ACC112 (cell line): ENCODE measurements at regions not wholly inside any gene's neighbourhood (a gene's known extent, or its start where the extent isn't known, plus 50 kb on each side); places are given as distances from the start of the nearest gene placed in this dataset.
A peak's percentile ranks its signal among the peaks of the same experiment; 100 is the strongest.

Experiments
- H2AFZ ChIP-seq: fragments of 200-600 bp; sonication (generic); one replicate; pipeline ENCODE4 v1.6.0; 2017; ENCODE audit warnings: antibody characterized with exemption, low read length; ENCODE audit not compliant: unreplicated experiment
- H3K27ac ChIP-seq: fragments of 200-600 bp; sonication (generic); 2 replicates; pipeline ENCODE4 v1.5.1; 2014; ENCODE audit warnings: low read depth, mild to moderate bottlenecking, antibody characterized with exemption, low read length, moderate library complexity
- H3K27me3 ChIP-seq: fragments of 200-600 bp; sonication (generic); 2 replicates; pipeline ENCODE4 v1.6.1; 2014; ENCODE audit warnings: mild to moderate bottlenecking, antibody characterized with exemption, low read length, moderate library complexity, mixed read lengths; ENCODE audit not compliant: insufficient read depth
- H3K36me3 ChIP-seq: fragments of 200-600 bp; sonication (generic); 2 replicates; pipeline ENCODE4 v1.6.1; 2016; ENCODE audit warnings: mild to moderate bottlenecking, antibody characterized with exemption, low read length, moderate library complexity, mixed read lengths; ENCODE audit not compliant: insufficient read depth
- H3K4me1 ChIP-seq: fragments of 200-600 bp; sonication (generic); one replicate; pipeline ENCODE4 v1.6.1; 2016; ENCODE audit warnings: low read length, mixed read lengths; ENCODE audit not compliant: insufficient read depth, unreplicated experiment, control insufficient read depth
- H3K4me3 ChIP-seq: fragments of 200-600 bp; sonication (generic); 2 replicates; pipeline ENCODE4 v1.5.1; 2014; ENCODE audit warnings: mild to moderate bottlenecking, low read depth, low read length
- H3K79me2 ChIP-seq: fragments of 200-600 bp; sonication (generic); one replicate; pipeline ENCODE4 v1.6.0; 2016; ENCODE audit warnings: low read length; ENCODE audit not compliant: control insufficient read depth, unreplicated experiment, insufficient read depth

DNA sequence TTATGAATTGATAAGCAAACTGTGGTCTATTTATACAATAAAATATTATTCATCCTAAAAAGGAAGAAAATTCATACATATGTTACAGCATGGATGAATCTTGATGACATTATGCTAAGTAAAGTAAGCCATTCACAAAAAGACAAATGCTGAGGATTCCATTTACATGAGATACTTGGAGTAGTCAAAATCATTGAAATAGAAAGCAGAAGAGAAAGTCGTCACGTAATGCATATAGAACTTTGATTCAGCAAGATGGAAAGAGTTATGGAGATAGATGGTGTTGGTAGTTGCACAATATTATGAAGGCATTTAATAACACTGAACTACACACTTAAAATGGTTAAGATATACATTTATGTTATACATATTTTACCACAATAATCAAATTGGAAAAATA is 309.7 kb upstream of the KLF6 start:
- H3K36me3 ChIP-seq, result no peaks in the 10 kb centered on the region
- no peaks in the 10 kb centered on the region for H3K27me3 ChIP-seq
- no peak overlapping the region for H2AFZ ChIP-seq
- no peak overlapping the region for H3K4me3 ChIP-seq
- H3K27ac ChIP-seq, result no peak overlapping the region
- H3K79me2 ChIP-seq, result no peaks in the 10 kb centered on the region
- no peaks in the 10 kb centered on the region for H3K4me1 ChIP-seq

DNA sequence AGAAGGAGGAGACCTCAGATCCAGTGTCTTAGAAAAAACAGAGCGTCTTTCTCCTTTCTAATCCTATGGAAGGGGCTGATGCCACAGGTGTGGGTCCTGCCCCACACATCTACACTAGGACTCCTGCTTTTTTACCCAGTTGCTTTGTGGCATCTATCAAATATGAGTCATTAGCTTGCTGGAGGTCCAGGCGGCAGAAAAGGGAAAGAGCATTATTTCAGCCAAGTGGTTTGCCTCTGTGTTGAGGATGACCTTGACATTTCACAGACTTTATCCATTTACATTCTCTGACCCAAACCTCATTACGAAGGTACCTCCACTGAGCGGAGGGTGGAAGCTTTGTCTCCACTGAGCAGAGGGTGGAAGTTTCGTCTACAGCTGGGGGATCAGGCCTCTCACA is 308.4 kb upstream of the KLF6 start:
- Histone ChIP-seq H3K27ac (no peak overlapping the region), H3K79me2 (no peaks in the 10 kb centered on the region), H3K4me1 (no peaks in the 10 kb centered on the region), H3K27me3 (no peaks in the 10 kb centered on the region), H3K36me3 (no peaks in the 10 kb centered on the region), H2AFZ (no peak overlapping the region), H3K4me3 (no peak overlapping the region)

DNA sequence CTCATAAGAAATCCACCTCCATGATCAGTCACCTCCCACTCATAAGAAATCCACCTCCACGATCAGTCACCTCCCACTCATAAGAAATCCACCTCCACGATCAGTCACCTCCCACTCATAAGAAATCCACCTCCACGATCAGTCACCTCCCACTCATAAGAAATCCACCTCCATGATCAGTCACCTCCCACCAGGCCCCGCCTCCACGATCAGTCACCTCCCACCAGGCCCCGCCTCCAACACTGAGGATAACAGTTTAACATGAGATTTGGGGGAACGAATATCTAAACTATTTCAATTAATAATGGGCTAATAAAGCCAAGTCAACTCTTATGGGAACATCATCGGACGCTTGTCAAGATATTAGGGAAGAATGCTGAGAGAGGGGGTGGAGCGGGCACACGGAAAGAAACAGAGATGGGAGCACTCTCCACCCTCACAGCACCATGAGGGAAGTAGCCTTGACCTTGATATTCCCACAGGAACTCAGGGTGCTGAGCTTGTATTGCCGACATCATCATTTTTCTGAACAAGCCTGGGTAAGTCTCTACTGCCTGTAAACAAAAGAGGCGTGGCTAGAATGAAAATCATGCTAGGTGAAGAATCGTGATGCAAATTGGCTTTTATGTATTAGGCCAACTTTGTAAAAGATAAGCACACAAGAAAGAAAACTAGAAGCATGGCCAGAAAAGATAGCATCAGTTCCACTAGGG is 303.5 kb upstream of the KLF6 start:
- Histone ChIP-seq H3K36me3 (no peaks in the 10 kb centered on the region), H3K4me1 (no peaks in the 10 kb centered on the region), H2AFZ (no peak overlapping the region), H3K27me3 (no peaks in the 10 kb centered on the region), H3K4me3 (no peak overlapping the region), H3K79me2 (no peaks in the 10 kb centered on the region), H3K27ac (no peak overlapping the region)

DNA sequence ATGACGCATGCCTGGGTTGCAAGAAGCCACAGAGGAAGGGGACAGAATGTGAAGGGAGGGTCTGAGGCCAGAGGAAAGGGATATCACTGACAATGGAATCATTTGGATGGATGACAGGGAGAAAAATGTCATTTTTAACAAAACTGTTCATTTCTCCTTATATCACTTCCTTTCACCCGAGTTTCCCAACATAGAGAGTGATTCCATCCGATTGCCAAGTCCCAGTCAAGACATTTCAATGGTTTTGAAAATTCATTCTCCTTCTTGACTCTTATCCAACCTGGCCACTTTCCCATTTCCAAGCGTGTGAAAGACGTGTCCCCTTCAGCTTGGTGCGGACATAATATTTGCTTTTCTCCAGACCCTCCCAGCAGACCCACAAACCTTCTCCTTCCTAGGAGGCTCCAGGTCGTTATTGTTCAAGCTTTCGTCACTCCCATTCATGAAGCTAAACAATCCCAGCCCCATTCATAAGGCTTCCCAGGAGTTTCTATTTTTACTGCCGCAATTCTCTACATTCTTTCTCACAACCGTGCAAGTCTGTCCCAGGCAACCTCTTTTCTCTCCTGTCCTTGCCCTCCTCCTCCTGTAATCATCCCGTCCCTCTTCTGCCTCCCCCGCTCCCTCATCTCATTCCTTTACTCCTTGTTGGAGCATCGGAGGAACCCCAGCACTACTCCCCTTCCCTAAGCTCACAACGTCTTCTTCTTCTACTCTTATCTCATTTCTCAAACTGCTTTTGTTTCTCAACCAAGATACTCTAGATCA is 301.3 kb upstream of the KLF6 start:
- Histone ChIP-seq H3K36me3 (no peaks in the 10 kb centered on the region), H2AFZ (no peak overlapping the region), H3K79me2 (no peaks in the 10 kb centered on the region), H3K4me3 (no peak overlapping the region), H3K27ac (no peak overlapping the region), H3K27me3 (no peaks in the 10 kb centered on the region), H3K4me1 (no peaks in the 10 kb centered on the region)

DNA sequence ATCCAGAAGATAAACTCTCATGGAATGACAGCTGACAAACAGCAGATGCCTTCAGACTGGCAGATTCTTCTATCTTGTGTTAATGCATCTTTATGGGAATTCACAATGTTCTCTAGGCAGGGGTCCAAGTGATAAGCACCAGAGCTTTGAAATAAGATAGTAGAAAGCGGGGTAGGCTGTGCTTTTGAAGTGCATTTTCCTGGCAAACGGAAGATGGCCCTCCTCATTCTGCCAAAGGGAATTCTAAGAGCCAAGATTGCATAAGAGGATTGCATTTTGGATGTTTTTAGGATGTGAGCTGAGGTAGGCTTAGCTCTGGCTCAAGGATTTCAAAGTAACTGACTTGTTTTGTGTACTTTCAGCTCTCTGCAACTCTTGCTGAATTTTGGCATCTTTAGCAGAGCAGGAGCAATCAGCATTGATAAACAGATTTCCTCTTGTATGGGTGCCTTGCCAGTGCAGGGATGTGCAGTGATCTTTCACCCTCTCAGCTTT is 298.5 kb upstream of the KLF6 start:
- H3K4me1 ChIP-seq, result no peaks in the 10 kb centered on the region
- peak overlapping the region; percentile 66 for H2AFZ ChIP-seq
- H3K4me3 ChIP-seq, result no peak overlapping the region
- H3K27ac ChIP-seq, result no peak overlapping the region
- H3K79me2 ChIP-seq, result no peaks in the 10 kb centered on the region
- H3K27me3 ChIP-seq, result no peaks in the 10 kb centered on the region
- H3K36me3 ChIP-seq, result no peaks in the 10 kb centered on the region

DNA sequence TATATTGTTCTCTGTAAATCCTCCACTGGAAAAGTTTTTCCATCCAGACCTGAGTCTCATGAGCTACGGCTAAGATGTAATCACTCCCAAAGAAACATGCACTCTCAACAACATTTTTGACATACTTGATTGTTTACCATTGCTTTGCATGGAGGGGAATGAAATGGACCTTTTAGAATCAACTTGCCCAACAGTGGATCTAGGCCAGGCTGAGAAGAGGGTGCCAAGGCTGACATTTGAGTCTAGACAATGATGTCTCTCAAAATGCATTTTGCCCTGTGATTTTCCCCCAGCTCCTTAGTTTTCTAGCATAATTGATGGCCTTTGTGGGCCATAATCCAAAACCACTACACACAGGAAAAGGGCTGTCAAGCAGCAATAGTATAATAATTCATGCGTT is 297.9 kb upstream of the KLF6 start:
- H3K4me1 ChIP-seq, result no peaks in the 10 kb centered on the region
- no peaks in the 10 kb centered on the region for H3K36me3 ChIP-seq
- H3K27me3 ChIP-seq, result no peaks in the 10 kb centered on the region
- H2AFZ ChIP-seq, result no peak overlapping the region
- no peak overlapping the region for H3K27ac ChIP-seq
- H3K79me2 ChIP-seq, result no peaks in the 10 kb centered on the region
- H3K4me3 ChIP-seq, result no peak overlapping the region

DNA sequence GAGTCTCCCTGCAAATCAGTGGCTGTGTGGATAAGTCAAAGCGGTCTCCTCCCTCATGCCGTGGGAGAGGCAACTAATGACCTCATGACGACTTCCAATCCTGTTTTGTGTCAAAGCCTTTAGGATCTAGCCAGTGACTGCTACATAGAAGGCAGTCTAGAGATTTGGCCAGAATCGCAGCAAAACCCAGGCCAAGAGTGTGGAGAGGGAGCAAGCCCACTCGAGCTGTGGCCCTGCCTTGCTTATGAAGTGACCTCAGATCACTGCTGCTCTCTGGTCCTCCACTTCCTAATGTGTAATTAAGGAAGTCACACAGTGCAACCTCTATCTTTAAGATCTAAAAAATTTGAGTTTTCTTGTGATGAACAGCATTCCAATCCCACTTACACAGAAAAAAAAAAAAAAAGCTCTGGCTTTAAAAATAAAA is 296.7 kb upstream of the KLF6 start:
- no peaks in the 10 kb centered on the region for H3K36me3 ChIP-seq
- H3K27me3 ChIP-seq, result no peaks in the 10 kb centered on the region
- no peak overlapping the region for H3K4me3 ChIP-seq
- no peaks in the 10 kb centered on the region for H3K4me1 ChIP-seq
- H3K79me2 ChIP-seq, result no peaks in the 10 kb centered on the region
- no peak overlapping the region for H3K27ac ChIP-seq
- H2AFZ ChIP-seq, result peak overlapping the region; percentile 2

DNA sequence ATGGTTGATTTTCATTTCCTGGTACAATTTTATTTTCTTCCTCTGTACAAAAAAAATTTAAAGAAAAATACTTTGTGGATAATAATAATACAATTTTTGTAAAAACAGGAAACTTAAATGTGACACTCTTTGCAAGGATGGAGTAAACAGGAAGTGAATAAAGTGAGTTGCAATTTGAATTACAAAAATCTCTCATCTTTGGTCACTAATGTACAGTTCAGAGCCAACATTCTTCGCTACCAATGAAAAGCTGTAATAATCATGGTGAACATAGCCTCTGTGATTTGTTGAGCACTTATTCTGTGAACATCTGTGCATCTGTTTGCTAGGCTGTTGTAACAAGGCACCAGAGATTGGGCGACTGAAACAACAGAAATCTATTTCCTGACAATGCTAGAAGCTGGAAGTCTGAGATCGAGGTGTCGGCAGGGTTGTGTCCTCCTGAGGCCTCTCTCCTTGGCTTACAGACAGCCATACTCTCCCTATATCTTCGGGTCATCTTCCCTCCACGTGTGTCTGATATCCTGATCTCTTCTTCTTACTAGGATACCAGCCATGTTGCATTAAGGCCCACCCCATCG is 295.3 kb upstream of the KLF6 start:
- no peaks in the 10 kb centered on the region for H3K4me1 ChIP-seq
- H3K27me3 ChIP-seq, result no peaks in the 10 kb centered on the region
- no peaks in the 10 kb centered on the region for H3K36me3 ChIP-seq
- no peaks in the 10 kb centered on the region for H3K79me2 ChIP-seq
- H2AFZ ChIP-seq, result no peak overlapping the region
- no peak overlapping the region for H3K4me3 ChIP-seq
- H3K27ac ChIP-seq, result no peak overlapping the region

DNA sequence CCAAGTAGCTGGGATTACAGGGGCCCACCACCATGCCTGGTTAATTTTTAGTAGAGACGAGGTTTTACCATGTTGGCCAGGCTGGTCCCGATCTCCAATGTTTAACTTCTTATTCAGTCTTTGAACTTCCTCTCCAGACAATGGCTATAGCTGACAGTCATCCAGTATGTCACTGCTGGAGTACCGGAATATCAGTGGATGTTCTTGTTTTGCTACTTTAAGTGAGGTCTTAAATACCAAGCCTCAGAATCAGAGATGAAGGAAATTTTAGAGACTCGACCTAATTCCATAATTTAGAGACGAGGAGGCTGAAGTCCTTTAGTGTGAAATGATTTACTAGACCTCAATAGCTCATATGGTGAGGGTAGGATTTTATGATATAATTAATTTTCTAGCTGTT is 294.8 kb upstream of the KLF6 start:
- no peaks in the 10 kb centered on the region for H3K27me3 ChIP-seq
- H2AFZ ChIP-seq, result no peak overlapping the region
- no peak overlapping the region for H3K4me3 ChIP-seq
- H3K4me1 ChIP-seq, result peaks cover 2% of the 10 kb centered on the region
- H3K36me3 ChIP-seq, result no peaks in the 10 kb centered on the region
- H3K79me2 ChIP-seq, result no peaks in the 10 kb centered on the region
- H3K27ac ChIP-seq, result no peak overlapping the region

DNA sequence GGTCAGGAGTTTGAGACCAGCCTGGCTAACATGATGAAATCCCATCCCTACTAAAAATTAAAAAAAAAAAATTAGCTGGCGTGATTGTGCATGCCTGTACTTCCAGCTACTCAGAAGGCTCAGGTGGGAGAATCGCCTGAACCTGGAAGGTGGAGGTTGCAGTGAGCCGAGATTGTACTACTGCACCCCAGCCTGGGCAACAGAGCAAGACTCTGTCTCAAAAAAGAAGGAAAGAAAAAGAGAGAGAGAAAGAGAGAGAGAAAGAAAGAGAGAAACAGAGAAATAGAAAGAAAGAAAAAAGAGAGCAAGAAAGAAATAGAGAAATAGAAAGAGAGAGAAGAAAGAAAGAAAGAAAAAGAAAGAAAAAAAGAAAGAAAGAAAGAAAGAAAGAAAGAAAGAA is 292.8 kb upstream of the KLF6 start:
- no peak overlapping the region for H3K27ac ChIP-seq
- no peak overlapping the region for H2AFZ ChIP-seq
- peaks cover 18% of the 10 kb centered on the region for H3K4me1 ChIP-seq

DNA sequence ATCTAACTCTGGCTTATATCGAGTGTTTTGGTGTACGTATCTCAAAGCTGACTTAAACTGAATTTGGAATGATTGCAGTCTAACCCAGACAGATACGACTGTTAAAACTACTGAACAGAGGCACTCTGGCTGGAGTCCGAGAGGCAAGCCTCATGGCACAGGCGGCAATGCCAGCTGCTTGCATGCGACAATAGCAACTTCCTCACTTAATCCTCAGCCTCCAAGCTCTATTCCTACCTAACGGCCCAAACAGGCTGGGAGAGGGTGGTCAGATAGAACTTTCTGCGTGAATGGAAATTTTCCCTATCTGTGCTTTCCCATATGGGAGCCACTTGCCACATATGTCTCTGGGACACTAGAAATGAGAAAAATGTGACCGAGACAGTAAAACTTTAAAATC is 292.0 kb upstream of the KLF6 start:
- Histone ChIP-seq H3K27me3 (no peaks in the 10 kb centered on the region), H3K4me3 (no peak overlapping the region), H3K4me1 (peaks cover 18% of the 10 kb centered on the region), H3K79me2 (no peaks in the 10 kb centered on the region), H3K36me3 (no peaks in the 10 kb centered on the region), H2AFZ (no peak overlapping the region), H3K27ac (no peak overlapping the region)

More for the DNA sequence above, 292.8 kb upstream of the KLF6 start:
- Histone ChIP-seq H3K27me3 (no peaks in the 10 kb centered on the region), H3K79me2 (no peaks in the 10 kb centered on the region), H3K36me3 (no peaks in the 10 kb centered on the region), H3K4me3 (no peak overlapping the region)
